Thyroid gland (tissue), 4 donors: ENCODE measurements at regions not wholly inside any gene's neighbourhood (a gene's known extent, or its start where the extent isn't known, plus 50 kb on each side); places are given as distances from the start of the nearest gene placed in this dataset.

Experiments
- POLR2A ChIP-seq, 2 donors: fragments of 450-650 bp; IDR thresholded peaks; one replicate each; pipeline ENCODE4 v1.6.1; 2017; ENCODE audit warnings: antibody characterized with exemption in 2 of 2, mild to moderate bottlenecking in 2 of 2, moderate library complexity in 1 of 2
- TF ChIP-seq, protein P1 (sequence below), 6 experiments: fragments of 200-600 bp in 3 of 6; fragments of 450-650 bp in 3 of 6; sonication (generic) in 3 of 6; IDR thresholded peaks; one replicate each; pipeline ENCODE4 v1.5.1; 2016 to 2019; ENCODE audit warnings: antibody characterized with exemption in 6 of 6, mild to moderate bottlenecking in 2 of 6, inconsistent platforms in 1 of 6, moderate library complexity in 1 of 6

- TF ChIP-seq, protein P1, sequence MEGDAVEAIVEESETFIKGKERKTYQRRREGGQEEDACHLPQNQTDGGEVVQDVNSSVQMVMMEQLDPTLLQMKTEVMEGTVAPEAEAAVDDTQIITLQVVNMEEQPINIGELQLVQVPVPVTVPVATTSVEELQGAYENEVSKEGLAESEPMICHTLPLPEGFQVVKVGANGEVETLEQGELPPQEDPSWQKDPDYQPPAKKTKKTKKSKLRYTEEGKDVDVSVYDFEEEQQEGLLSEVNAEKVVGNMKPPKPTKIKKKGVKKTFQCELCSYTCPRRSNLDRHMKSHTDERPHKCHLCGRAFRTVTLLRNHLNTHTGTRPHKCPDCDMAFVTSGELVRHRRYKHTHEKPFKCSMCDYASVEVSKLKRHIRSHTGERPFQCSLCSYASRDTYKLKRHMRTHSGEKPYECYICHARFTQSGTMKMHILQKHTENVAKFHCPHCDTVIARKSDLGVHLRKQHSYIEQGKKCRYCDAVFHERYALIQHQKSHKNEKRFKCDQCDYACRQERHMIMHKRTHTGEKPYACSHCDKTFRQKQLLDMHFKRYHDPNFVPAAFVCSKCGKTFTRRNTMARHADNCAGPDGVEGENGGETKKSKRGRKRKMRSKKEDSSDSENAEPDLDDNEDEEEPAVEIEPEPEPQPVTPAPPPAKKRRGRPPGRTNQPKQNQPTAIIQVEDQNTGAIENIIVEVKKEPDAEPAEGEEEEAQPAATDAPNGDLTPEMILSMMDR (IDR thresholded peaks at IDR 0.05) = no peak
- no peak for TF ChIP-seq POLR2A (IDR thresholded peaks at IDR 0.05)
These were observed 251.3 kb downstream of the REEP3 start for GRCh38 chr10:63772491-63772890.
